ENCODE measurements at regions not wholly inside any gene's neighbourhood (a gene's known extent, or its start where the extent isn't known, plus 50 kb on each side); places are given as distances from the start of the nearest gene placed in this dataset.

DNA sequence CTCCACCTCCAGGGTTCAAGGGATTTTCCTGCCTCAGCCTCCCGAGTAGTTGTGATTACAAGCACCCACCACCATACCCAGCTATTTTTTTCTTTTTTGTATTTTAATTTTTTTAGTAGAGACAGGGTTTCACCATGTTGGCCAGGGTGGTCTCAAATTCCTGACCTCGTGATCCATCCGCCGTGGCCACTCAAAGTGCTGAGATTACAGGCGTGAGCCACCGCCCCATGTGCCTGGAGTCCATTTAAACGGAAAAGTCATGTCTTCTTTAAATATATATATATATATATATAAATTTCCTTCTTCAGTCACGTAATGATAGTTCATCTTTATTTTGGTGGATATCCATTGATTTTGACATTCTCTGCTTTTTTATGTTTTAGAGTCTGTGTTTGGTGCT lies 264.0 kb upstream of the PITX2 start:
- TF ChIP-seq, protein P1, sequence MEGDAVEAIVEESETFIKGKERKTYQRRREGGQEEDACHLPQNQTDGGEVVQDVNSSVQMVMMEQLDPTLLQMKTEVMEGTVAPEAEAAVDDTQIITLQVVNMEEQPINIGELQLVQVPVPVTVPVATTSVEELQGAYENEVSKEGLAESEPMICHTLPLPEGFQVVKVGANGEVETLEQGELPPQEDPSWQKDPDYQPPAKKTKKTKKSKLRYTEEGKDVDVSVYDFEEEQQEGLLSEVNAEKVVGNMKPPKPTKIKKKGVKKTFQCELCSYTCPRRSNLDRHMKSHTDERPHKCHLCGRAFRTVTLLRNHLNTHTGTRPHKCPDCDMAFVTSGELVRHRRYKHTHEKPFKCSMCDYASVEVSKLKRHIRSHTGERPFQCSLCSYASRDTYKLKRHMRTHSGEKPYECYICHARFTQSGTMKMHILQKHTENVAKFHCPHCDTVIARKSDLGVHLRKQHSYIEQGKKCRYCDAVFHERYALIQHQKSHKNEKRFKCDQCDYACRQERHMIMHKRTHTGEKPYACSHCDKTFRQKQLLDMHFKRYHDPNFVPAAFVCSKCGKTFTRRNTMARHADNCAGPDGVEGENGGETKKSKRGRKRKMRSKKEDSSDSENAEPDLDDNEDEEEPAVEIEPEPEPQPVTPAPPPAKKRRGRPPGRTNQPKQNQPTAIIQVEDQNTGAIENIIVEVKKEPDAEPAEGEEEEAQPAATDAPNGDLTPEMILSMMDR (IDR thresholded peaks at IDR 0.05), result no peak
- TF ChIP-seq POLR2A (IDR thresholded peaks at IDR 0.05), result no peak
- TF ChIP-seq POLR2AphosphoS5 (IDR thresholded peaks at IDR 0.05), result no peak
- no peak for TF ChIP-seq EP300 (IDR thresholded peaks at IDR 0.05)
